ENCODE measurements at regions not wholly inside any gene's neighbourhood (a gene's known extent, or its start where the extent isn't known, plus 50 kb on each side); places are given as distances from the start of the nearest gene placed in this dataset.

DNA sequence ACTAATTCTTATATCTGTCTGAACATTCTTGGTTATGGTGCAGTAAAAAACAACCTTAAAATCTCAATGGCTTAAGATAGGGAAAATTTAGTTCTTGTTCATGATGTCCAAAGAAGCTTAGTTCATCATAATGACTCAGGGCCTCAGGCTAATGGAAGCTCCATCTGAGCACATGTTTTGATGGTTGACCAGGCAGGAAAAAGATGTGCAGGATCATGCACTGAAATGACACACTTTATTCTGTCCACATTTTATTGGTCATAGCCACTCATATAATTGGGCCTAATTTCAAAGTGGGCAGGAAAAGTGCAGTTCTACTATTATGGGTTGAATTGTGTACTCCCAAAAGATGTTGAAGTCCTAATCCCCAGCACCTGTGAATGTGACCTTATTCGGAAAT, 198.2 kb downstream of the CENPF start:
- H3K4me2 ChIP-seq (replicated peaks; ENCODE audit: low read depth, low read length, poor library complexity, severe bottlenecking), result no peak overlapping the region
- DNase-seq (no peak), ATAC-seq (ENCODE audit: low read depth) (no peak)
- no peak overlapping the region for H3K4me3 Mint-ChIP-seq
- CTCF ChIA-PET, result no interaction called here
- no peaks in the 10 kb centered on the region for H3K9me3 ChIP-seq (ENCODE audit: control extremely low read depth in 1 of 3, control insufficient read depth in 2 of 3, insufficient read depth in 1 of 3, low read length in 2 of 3)
- H3K4me3 ChIP-seq (ENCODE audit: control extremely low read depth in 1 of 5, extremely low read depth in 1 of 5, insufficient read depth in 1 of 5, low read depth in 2 of 5, low read length in 4 of 5), result no peak overlapping the region
- TF ChIP-seq EZH2 (IDR thresholded peaks at IDR 0.05; ENCODE audit: borderline replicate concordance, insufficient read depth, low read depth, low read length, poor library complexity, severe bottlenecking), result no peak
- TF ChIP-seq, protein P1, sequence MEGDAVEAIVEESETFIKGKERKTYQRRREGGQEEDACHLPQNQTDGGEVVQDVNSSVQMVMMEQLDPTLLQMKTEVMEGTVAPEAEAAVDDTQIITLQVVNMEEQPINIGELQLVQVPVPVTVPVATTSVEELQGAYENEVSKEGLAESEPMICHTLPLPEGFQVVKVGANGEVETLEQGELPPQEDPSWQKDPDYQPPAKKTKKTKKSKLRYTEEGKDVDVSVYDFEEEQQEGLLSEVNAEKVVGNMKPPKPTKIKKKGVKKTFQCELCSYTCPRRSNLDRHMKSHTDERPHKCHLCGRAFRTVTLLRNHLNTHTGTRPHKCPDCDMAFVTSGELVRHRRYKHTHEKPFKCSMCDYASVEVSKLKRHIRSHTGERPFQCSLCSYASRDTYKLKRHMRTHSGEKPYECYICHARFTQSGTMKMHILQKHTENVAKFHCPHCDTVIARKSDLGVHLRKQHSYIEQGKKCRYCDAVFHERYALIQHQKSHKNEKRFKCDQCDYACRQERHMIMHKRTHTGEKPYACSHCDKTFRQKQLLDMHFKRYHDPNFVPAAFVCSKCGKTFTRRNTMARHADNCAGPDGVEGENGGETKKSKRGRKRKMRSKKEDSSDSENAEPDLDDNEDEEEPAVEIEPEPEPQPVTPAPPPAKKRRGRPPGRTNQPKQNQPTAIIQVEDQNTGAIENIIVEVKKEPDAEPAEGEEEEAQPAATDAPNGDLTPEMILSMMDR (IDR thresholded peaks at IDR 0.05), result no peak
- no peaks in the 10 kb centered on the region for H3K27me3 ChIP-seq (replicated peaks in 1 of 4; ENCODE audit: control extremely low read depth in 1 of 4, control insufficient read depth in 3 of 4, insufficient read depth in 4 of 4, low read length in 3 of 4)
- no peaks in the 10 kb centered on the region for H3K36me3 ChIP-seq (replicated peaks in 1 of 2; ENCODE audit: control extremely low read depth in 1 of 2, control insufficient read depth in 1 of 2, extremely low read depth in 1 of 2, insufficient read depth in 2 of 2, low read length in 1 of 2)
- no peak overlapping the region for H3K27ac ChIP-seq (ENCODE audit: low read length in 2 of 2)
- H2AFZ ChIP-seq (ENCODE audit: insufficient read depth, low read depth, low read length, poor library complexity, severe bottlenecking), result no peak overlapping the region
- H3K27ac Mint-ChIP-seq, result no peak overlapping the region
- no peaks in the 10 kb centered on the region for H3K79me2 ChIP-seq (ENCODE audit: control insufficient read depth, insufficient read depth, low read length)
- H4K20me1 ChIP-seq (ENCODE audit: control insufficient read depth, insufficient read depth, low read length, poor library complexity, severe bottlenecking), result no peaks in the 10 kb centered on the region
- intact Hi-C loops (cut with micrococcal nuclease), result no loop called here
- H3K4me1 Mint-ChIP-seq, result no peaks in the 10 kb centered on the region
- POLR2A ChIA-PET, result no interaction called here
- peaks cover 2% of the 10 kb centered on the region for H3K9me3 Mint-ChIP-seq (ENCODE audit: insufficient read depth)
- no peaks in the 10 kb centered on the region for H3K4me1 ChIP-seq (ENCODE audit: control insufficient read depth in 2 of 2, insufficient read depth in 2 of 2, low read length in 2 of 2)
- no peaks in the 10 kb centered on the region for H3K27me3 Mint-ChIP-seq
- no peak overlapping the region for H3K9ac ChIP-seq (ENCODE audit: low read length)
- WGBS (ENCODE audit: insufficient coverage), result 86% methylated on average over 1 of the region's 1 CpG

DNA sequence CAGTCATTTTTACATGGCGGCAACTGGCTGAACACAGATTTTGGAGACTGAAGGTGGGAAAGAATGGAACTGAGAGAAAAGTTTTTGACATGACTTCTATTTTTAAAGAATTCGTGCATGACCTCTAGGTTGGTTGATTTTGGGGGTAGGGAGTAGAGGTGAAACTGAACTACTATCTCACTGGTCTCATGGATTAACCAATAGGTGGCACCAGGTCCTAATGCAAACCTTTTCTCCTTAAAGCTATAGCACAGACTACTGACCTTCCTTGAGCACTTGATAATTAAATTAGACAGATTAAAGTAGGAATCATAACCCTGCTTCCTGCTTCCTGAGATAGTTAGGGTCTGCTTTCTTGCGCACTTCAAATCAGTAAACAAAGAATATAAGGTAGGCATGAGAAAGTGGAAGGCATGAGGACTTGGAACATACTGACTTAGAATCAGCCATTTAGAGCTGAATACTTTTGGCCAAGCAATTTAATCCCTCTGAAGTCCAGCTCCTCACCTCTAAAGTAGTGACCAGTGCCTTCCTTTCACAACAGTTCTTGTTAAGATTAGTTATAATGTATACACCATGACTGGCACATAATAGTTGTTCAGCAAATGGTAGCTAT, 206.0 kb downstream of the CENPF start:
- ChIA-PET CTCF (no interaction called here), POLR2A (no interaction called here)
- Histone ChIP-seq H3K27me3 (replicated peaks in 1 of 4; ENCODE audit: control extremely low read depth in 1 of 4, control insufficient read depth in 3 of 4, insufficient read depth in 4 of 4, low read length in 3 of 4) (no peaks in the 10 kb centered on the region), H3K36me3 (replicated peaks in 1 of 2; ENCODE audit: control extremely low read depth in 1 of 2, control insufficient read depth in 1 of 2, extremely low read depth in 1 of 2, insufficient read depth in 2 of 2, low read length in 1 of 2) (no peaks in the 10 kb centered on the region), H3K4me3 (ENCODE audit: control extremely low read depth in 1 of 5, extremely low read depth in 1 of 5, insufficient read depth in 1 of 5, low read depth in 2 of 5, low read length in 4 of 5) (no peak overlapping the region), H3K27ac (ENCODE audit: low read length in 2 of 2) (no peak overlapping the region), H4K20me1 (ENCODE audit: control insufficient read depth, insufficient read depth, low read length, poor library complexity, severe bottlenecking) (no peaks in the 10 kb centered on the region), H3K4me2 (replicated peaks; ENCODE audit: low read depth, low read length, poor library complexity, severe bottlenecking) (no peak overlapping the region), H3K9me3 (ENCODE audit: control extremely low read depth in 1 of 3, control insufficient read depth in 2 of 3, insufficient read depth in 1 of 3, low read length in 2 of 3) (peaks cover 0 to 2% (median 0%) of the 10 kb centered on the region in 3 donors), H2AFZ (ENCODE audit: insufficient read depth, low read depth, low read length, poor library complexity, severe bottlenecking) (no peak overlapping the region), H3K4me1 (ENCODE audit: control insufficient read depth in 2 of 2, insufficient read depth in 2 of 2, low read length in 2 of 2) (no peaks in the 10 kb centered on the region), H3K9ac (ENCODE audit: low read length) (no peak overlapping the region), H3K79me2 (ENCODE audit: control insufficient read depth, insufficient read depth, low read length) (no peaks in the 10 kb centered on the region)
- H3K4me3 Mint-ChIP-seq, result no peak overlapping the region
- intact Hi-C loops (cut with micrococcal nuclease), result no loop called here
- H3K27ac Mint-ChIP-seq, result no peak overlapping the region
- ATAC-seq (ENCODE audit: low read depth) (no peak), DNase-seq (no peak)
- TF ChIP-seq, protein P1 (IDR thresholded peaks at IDR 0.05), result no peak
- TF ChIP-seq EZH2 (IDR thresholded peaks at IDR 0.05; ENCODE audit: borderline replicate concordance, insufficient read depth, low read depth, low read length, poor library complexity, severe bottlenecking), result no peak
- no peaks in the 10 kb centered on the region for H3K27me3 Mint-ChIP-seq
- WGBS (ENCODE audit: insufficient coverage), result 70% methylated on average over 2 of the region's 3 CpGs
- peaks cover 5% of the 10 kb centered on the region for H3K9me3 Mint-ChIP-seq (ENCODE audit: insufficient read depth)
- no peaks in the 10 kb centered on the region for H3K4me1 Mint-ChIP-seq
